ENCODE measurements at regions not wholly inside any gene's neighbourhood (a gene's known extent, or its start where the extent isn't known, plus 50 kb on each side); places are given as distances from the start of the nearest gene placed in this dataset.

DNA sequence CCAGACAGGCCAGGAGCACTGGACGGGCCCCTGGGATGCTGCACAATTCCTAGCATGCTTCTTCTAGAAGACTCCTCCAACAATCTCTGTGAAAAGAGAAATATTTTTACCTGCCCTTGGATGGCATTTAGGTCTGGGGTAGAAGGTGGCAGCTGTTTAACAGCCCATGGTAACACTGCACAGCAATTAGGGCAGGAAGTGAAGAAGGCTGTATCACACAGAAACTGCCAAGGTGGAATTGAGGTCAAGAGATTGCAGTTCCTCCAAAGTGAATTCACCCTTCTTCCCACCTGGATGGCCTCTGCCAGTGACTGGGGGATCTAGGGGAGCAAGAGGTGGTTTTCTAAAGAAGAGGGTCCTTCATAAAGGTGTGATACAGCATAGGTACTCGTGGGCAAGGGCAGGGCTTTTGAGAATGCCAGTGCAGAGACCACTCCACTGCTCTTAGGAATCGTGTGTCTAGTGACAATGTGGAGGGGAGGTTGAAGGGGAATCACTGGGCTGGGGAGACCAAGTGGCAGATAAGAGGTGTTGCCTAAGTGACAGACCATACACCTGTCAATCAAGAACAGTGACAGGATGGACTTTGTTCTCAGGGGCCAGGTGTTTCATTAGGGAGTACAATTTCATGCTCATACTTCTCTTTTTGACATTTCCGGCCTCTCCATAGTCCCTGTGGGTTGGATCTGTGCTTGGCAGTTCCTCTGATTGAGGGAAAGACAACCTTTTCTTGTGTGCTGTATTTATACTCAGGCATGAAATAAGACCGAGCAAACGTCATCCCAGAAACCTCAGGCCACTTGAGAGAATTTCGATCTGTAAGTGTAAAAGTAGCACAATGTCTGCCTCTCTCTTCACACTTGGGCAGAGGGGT, 83.5 kb upstream of the BCL6 start:
- FAIRE-seq (peak; percentile 48), DNase-seq (ENCODE audit: insufficient read length) (no peak)
- no peak for TF ChIP-seq TAF1 (IDR thresholded peaks at IDR 0.05; ENCODE audit: borderline replicate concordance, low read depth, low read length)
- TF ChIP-seq POLR2AphosphoS5 (IDR thresholded peaks at IDR 0.05; ENCODE audit: low read depth, low read length) = no peak
- no peak for TF ChIP-seq POLR2A (IDR thresholded peaks at IDR 0.05; ENCODE audit: low read depth, low read length)

DNA sequence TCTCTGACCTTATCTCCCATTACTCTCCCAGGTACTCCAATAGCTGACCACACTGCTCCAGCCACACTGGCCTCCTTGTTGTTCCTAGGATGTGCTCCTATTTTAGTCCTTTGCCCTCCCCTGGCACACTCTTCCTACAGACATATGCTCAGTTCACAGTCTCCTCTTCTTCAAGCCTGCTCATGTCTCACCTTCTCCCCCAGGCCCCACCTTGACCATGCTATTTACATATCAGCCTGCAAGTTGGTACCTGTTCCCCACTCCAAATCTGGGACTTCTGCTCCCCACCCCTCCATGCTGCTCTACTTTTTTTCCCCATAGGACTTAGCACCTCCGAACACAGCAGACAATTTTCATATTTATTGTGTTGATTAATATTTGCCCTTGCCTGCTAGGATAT, 84.9 kb upstream of the BCL6 start:
- FAIRE-seq = no peak
- TF ChIP-seq TAF1 (IDR thresholded peaks at IDR 0.05; ENCODE audit: borderline replicate concordance, low read depth, low read length) (no peak), POLR2AphosphoS5 (IDR thresholded peaks at IDR 0.05; ENCODE audit: low read depth, low read length) (no peak), POLR2A (IDR thresholded peaks at IDR 0.05; ENCODE audit: low read depth, low read length) (no peak)
- DNase-seq (ENCODE audit: insufficient read length) = no peak

DNA sequence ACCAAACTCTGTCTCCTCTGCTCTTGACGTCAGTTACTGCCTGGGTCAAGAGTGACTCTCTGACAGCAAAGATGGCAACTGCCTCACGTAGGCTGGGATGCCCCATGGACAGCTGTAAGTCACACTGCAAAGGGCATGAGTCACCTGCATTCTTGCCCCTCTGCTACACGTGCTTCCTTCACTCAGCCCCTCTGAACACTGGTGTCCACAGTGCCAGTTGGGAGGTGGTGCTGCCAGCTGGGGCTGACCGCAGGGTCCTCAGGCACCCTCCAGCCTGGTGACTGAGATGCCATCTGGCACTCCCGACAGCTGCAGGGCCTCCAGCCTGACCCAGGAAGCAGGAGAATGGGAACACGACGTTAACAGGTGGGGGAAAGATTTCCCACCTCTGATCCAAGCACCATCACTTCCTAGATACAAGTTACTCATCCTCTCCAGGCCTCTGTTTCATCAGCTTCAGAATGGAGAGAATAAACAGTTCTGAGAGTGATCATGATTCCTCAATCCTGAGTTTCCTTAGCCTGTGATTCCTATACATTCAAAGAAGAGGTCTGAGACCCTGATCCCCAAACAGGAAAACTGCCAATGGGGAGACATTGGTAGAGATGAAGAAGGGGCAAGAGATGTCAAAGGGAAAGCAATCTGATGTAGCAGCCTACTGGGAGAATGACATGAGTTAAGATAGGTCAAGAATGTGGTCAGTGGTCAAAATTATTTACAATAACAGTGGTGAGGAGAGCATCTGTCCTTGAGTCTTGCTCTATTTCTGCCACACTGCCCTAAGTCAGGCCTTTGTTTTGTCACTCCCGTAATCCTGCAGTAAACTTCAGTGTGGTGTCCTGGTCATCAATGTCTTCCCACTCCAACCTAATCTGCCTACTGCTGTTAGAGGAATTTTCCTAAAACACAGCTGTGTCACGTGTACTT, 86.1 kb upstream of the BCL6 start:
- FAIRE-seq (no peak), DNase-seq (ENCODE audit: insufficient read length) (no peak)
- TF ChIP-seq POLR2A (IDR thresholded peaks at IDR 0.05; ENCODE audit: low read depth, low read length) = no peak
- no peak for TF ChIP-seq TAF1 (IDR thresholded peaks at IDR 0.05; ENCODE audit: borderline replicate concordance, low read depth, low read length)
- no peak for TF ChIP-seq POLR2AphosphoS5 (IDR thresholded peaks at IDR 0.05; ENCODE audit: low read depth, low read length)

GRCh38 chr3:187832202-187832601, 86.9 kb upstream of the BCL6 start:
- TF ChIP-seq POLR2AphosphoS5 (IDR thresholded peaks at IDR 0.05; ENCODE audit: low read depth, low read length) (no peak), POLR2A (IDR thresholded peaks at IDR 0.05; ENCODE audit: low read depth, low read length) (no peak), TAF1 (IDR thresholded peaks at IDR 0.05; ENCODE audit: borderline replicate concordance, low read depth, low read length) (no peak)
- DNase-seq (ENCODE audit: insufficient read length) (no peak), FAIRE-seq (no peak)

DNA sequence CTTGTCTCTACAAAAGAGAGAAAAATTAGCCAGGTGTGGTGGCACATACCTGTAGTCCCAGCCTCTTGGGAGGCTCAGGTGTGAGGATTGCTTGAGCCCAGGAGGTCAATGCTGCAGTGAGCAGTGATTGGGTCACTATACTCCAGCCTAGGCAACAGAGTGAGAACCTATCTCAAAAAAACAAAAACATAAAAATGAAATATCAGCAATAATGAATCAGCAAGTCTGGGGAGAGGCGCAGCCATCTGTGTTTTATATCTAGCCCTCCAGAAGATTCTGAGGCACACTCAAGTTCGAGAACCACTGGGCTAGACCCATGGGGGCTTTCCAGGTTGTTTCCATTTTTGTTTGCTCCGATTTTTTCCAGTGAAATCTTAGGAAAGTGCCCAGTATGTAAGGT, 88.1 kb upstream of the BCL6 start:
- no peak for FAIRE-seq
- DNase-seq (ENCODE audit: insufficient read length) = no peak
- TF ChIP-seq POLR2AphosphoS5 (IDR thresholded peaks at IDR 0.05; ENCODE audit: low read depth, low read length) (no peak), POLR2A (IDR thresholded peaks at IDR 0.05; ENCODE audit: low read depth, low read length) (no peak), TAF1 (IDR thresholded peaks at IDR 0.05; ENCODE audit: borderline replicate concordance, low read depth, low read length) (no peak)

- FAIRE-seq (no peak), DNase-seq (ENCODE audit: insufficient read length) (no peak)
- no peak for TF ChIP-seq POLR2AphosphoS5 (IDR thresholded peaks at IDR 0.05; ENCODE audit: low read depth, low read length)
- no peak for TF ChIP-seq POLR2A (IDR thresholded peaks at IDR 0.05; ENCODE audit: low read depth, low read length)
- TF ChIP-seq TAF1 (IDR thresholded peaks at IDR 0.05; ENCODE audit: borderline replicate concordance, low read depth, low read length) = no peak
Measured at GRCh38 chr3:187833799-187834578, 88.7 kb upstream of the BCL6 start.

GRCh38 chr3:187836823-187837770, 91.8 kb upstream of the BCL6 start:
- no peak for FAIRE-seq
- TF ChIP-seq POLR2AphosphoS5 (IDR thresholded peaks at IDR 0.05; ENCODE audit: low read depth, low read length) (no peak), POLR2A (IDR thresholded peaks at IDR 0.05; ENCODE audit: low read depth, low read length) (no peak)
- DNase-seq (ENCODE audit: insufficient read length) = no peak

- no peak for TF ChIP-seq POLR2A (IDR thresholded peaks at IDR 0.05; ENCODE audit: low read depth, low read length)
- TF ChIP-seq POLR2AphosphoS5 (IDR thresholded peaks at IDR 0.05; ENCODE audit: low read depth, low read length) = no peak
- TF ChIP-seq TAF1 (IDR thresholded peaks at IDR 0.05; ENCODE audit: borderline replicate concordance, low read depth, low read length) = no peak
- FAIRE-seq (no peak), DNase-seq (ENCODE audit: insufficient read length) (no peak)
Measured at GRCh38 chr3:187838016-187838540, 92.8 kb upstream of the BCL6 start.

DNA sequence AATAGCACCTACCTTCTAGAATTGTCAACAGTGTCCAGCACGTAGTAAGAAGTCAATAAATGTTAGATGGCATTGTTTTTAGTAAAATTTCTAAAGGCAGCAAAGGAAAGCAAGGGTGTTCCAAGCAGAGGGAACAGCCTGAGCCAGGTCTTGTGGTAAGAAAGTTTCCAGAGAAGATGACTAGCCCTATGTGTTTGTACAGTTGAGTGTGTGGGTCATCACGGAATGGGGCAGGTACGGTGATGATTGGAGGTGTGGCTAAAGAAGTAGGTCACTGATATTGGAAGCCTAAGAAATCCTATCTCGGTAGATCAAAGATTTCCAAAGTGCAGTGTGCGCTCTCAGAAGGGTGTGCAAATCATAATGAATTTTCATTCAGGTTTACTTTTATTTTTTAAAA, 94.2 kb upstream of the BCL6 start:
- TF ChIP-seq POLR2A (IDR thresholded peaks at IDR 0.05; ENCODE audit: low read depth, low read length) = no peak
- no peak for TF ChIP-seq TAF1 (IDR thresholded peaks at IDR 0.05; ENCODE audit: borderline replicate concordance, low read depth, low read length)
- no peak for TF ChIP-seq POLR2AphosphoS5 (IDR thresholded peaks at IDR 0.05; ENCODE audit: low read depth, low read length)
- DNase-seq (ENCODE audit: insufficient read length) (no peak), FAIRE-seq (no peak)

DNA sequence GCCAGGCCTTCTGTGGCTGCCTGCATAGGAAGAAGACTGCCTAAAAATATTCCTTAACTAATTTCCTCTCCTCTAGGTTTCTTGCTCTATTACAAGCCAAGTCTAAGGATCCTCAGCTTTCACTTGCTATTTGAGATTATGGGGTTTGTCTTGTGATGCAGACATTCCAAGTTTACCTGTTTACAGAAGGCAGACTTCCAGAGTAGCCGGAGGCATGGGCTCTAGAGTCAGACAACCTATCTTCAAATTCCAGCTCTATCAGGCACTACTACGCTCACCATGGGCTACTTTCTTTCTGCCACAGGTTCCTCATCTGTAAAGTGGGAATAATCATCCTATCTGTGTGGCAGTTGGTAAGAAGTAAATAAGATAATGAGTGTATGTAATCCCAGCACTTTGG, 95.6 kb upstream of the BCL6 start:
- TF ChIP-seq POLR2A (IDR thresholded peaks at IDR 0.05; ENCODE audit: low read depth, low read length) (no peak), POLR2AphosphoS5 (IDR thresholded peaks at IDR 0.05; ENCODE audit: low read depth, low read length) (no peak), TAF1 (IDR thresholded peaks at IDR 0.05; ENCODE audit: borderline replicate concordance, low read depth, low read length) (no peak)
- DNase-seq (ENCODE audit: insufficient read length) (no peak), FAIRE-seq (no peak)
